ENCODE measurements at regions not wholly inside any gene's neighbourhood (a gene's known extent, or its start where the extent isn't known, plus 50 kb on each side); places are given as distances from the start of the nearest gene placed in this dataset.

GRCh38 chr1:98103617-98104285 is 182.9 kb upstream of the DPYD start:
- TF ChIP-seq CTCF (IDR thresholded peaks at IDR 0.05) (no peak), POLR2A (IDR thresholded peaks at IDR 0.05) (no peak)

Data from adrenal gland (tissue), 5 donors.